HG03280 (cell line): ENCODE measurements at regions not wholly inside any gene's neighbourhood (a gene's known extent, or its start where the extent isn't known, plus 50 kb on each side); places are given as distances from the start of the nearest gene placed in this dataset.

ENCODE experiments used
- ATAC-seq: cut with Tn5 transposase; IDR thresholded peaks from one replicate; pipeline ENCODE4 v1.9.1; 2021; ENCODE audit warnings: mild to moderate bottlenecking, moderate library complexity; ENCODE audit not compliant: unreplicated experiment

- no peak for ATAC-seq
Observed at GRCh38 chr12:128138125-128138524, 128.8 kb upstream of the TMEM132C start.

- no peak for ATAC-seq
Observed at GRCh38 chr12:128140551-128140950, 126.4 kb upstream of the TMEM132C start.

DNA sequence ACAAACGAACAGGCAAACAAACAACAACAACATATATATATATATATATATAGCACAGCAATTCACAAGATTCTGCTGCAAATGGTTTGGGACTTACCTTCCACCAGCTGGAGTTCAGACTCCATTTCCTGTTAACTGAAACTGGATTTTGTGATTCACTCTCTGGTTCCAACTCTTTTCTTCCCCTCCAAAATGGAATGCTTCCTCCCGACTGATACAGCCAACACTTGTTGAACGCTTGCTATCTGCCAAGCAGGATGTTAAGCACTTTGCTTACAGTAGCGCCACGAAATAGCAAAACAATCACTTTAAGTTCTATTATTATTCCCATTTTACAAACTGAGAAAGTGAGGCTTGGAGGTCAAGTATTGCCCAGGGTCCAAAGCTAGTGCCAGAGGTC lies 116.0 kb upstream of the TMEM132C start:
- ATAC-seq: no peak

DNA sequence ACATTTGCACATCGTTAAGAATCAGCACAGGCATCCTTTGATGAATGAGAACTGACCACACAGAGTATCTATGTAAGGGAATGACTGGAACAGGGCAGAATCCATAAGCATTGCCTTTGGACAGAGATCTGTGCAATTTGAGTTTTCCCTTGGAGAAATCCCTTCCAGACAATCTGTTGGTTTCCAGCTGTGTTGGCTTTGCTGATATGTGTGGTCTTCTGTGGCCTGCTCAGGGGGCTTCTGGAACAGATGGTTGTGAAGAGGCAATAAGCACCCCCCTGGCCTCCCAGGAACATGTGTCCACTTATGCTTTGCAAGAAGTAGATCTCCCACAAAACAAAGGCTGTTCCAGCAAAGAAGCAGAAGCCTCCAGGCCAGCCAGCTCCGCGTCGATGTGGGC lies 111.4 kb upstream of the TMEM132C start:
- no peak for ATAC-seq

- no peak for ATAC-seq
Observed at GRCh38 chr12:128163086-128163485, 103.9 kb upstream of the TMEM132C start.

- no peak for ATAC-seq
Observed at GRCh38 chr12:128164533-128164932, 102.4 kb upstream of the TMEM132C start.

DNA sequence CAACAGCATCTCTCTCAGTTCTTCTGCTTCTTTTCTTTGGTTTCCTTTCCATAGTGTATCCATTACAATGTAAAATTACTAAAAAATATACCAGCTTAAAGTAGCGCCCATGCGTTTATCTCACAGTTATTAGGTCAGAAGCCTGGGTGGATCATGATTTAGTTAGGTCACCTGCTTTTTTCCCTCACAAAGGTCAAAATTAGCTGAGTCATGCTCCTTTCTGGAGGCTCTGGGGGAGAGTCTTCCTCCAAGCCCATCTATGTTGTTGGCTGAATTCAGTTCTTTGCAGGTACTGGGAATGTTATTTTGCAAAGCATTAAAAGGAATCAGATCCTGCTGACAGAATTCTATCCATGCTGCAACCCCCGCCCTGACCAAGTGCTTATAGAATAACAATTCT lies 101.6 kb upstream of the TMEM132C start:
- no peak for ATAC-seq

- ATAC-seq: no peak
Observed at GRCh38 chr12:128168273-128168672, 98.7 kb upstream of the TMEM132C start.

- no peak for ATAC-seq
Observed at GRCh38 chr12:128170181-128170580, 96.8 kb upstream of the TMEM132C start.

GRCh38 chr12:128178565-128178964 lies 88.4 kb upstream of the TMEM132C start:
- ATAC-seq: no peak

DNA sequence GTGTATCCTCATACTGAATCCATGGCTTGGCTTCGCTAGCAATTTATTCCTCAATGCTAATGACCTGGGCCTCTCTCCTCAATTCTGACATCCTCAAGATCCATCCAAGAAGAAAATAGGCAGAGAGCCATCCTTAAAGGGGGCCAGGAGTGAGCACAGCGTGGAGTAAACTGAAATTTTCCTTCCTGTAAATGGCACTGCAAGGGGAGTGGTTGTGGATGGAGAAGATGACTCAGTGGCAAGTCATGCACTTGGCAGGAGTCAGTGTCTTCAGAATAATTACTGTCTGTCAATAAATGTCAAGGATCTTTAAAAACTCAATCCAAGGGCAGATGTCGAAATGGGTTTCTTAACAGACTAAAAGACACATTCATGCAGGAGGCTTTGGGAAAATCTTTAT lies 88.0 kb upstream of the TMEM132C start:
- ATAC-seq: no peak

- ATAC-seq: no peak
Observed at GRCh38 chr12:128180166-128180565, 86.8 kb upstream of the TMEM132C start.

GRCh38 chr12:128190052-128190451 lies 76.9 kb upstream of the TMEM132C start:
- ATAC-seq: no peak

DNA sequence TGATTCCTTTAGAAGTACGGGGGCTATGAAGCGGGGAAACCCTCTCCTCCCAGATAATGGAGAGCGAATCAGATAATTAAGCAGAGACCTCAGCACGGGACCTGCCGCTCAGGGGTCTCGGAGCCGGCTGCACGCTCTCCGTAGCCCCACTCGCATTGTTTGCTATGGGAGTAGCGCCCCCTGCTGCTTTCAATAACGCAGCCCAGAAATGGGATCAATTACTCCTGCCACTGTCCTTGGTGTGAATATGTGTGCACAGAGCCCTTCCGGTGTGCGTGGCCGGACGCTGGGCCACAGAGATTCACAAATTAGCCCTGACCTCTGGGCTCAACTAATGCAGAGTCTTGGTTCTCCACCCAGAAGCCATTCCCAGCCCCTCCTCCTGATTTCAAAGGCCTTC lies 76.4 kb upstream of the TMEM132C start:
- no peak for ATAC-seq

GRCh38 chr12:128191380-128191779 lies 75.6 kb upstream of the TMEM132C start:
- ATAC-seq: no peak

GRCh38 chr12:128204711-128205110 lies 62.3 kb upstream of the TMEM132C start:
- no peak for ATAC-seq

DNA sequence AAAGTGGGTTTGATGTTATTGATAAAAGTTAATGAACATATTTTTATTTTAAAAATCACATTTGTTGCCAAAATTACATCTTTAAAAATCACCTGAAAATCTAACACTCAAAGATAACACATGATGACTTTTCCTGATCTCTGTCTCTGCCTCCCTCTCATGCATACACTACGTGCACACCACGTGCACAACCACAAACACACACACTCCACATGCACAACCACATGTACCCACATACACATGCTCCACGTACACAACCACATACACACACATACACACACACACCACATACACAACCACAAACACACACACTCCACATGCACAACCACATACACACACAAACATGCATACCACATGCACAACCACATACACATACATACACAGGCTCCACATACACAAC lies 61.8 kb upstream of the TMEM132C start:
- ATAC-seq: no peak

DNA sequence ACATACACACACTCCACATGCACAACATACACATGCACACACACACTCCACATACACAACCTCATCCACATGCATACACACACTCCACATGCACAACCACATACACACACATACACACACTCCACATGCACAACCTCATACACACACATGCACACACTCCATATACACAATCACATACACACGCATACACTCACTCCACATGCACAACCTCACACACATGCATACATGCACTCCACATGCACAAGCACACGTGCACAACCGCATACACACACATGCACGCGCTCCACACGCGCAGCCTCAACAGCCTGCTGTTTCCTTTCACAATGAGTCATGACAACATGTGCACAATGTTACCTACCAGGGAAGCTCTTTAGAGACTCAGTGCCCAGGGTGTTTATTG lies 61.2 kb upstream of the TMEM132C start:
- no peak for ATAC-seq
